ENCODE measurements at regions not wholly inside any gene's neighbourhood (a gene's known extent, or its start where the extent isn't known, plus 50 kb on each side); places are given as distances from the start of the nearest gene placed in this dataset.

DNA sequence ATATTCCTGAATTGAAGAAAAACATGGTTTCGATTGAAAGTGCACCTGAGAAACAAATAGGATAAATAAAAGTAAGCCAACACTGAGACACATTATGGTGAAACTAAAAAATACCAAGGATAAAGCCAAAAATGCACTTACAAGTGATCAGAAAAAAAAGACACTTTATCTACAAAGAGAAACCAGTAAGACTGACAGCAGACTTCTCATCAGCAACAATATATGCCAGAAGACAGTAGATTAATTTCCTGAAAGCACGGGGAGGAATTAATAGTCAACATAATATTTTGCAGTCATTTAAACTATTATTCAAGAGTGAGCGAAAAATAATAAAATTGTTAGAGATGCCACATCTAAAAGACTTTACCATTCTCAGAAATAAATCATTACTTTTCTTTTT is 172.7 kb upstream of the MAST4 start:
- TF ChIP-seq, protein P1, sequence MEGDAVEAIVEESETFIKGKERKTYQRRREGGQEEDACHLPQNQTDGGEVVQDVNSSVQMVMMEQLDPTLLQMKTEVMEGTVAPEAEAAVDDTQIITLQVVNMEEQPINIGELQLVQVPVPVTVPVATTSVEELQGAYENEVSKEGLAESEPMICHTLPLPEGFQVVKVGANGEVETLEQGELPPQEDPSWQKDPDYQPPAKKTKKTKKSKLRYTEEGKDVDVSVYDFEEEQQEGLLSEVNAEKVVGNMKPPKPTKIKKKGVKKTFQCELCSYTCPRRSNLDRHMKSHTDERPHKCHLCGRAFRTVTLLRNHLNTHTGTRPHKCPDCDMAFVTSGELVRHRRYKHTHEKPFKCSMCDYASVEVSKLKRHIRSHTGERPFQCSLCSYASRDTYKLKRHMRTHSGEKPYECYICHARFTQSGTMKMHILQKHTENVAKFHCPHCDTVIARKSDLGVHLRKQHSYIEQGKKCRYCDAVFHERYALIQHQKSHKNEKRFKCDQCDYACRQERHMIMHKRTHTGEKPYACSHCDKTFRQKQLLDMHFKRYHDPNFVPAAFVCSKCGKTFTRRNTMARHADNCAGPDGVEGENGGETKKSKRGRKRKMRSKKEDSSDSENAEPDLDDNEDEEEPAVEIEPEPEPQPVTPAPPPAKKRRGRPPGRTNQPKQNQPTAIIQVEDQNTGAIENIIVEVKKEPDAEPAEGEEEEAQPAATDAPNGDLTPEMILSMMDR (conservative IDR thresholded peaks at IDR 0.05): no peak
- no peaks in the 10 kb centered on the region for H3K4me1 ChIP-seq (ENCODE audit: insufficient read depth, low read length)

More for the DNA sequence above, 172.7 kb upstream of the MAST4 start:
- H4K91ac ChIP-seq (ENCODE audit: insufficient read length, low read depth, low read length): no peak overlapping the region
- no peak overlapping the region for H3K56ac ChIP-seq (ENCODE audit: insufficient read length, low read depth, low read length)
- no peak overlapping the region for H3K23ac ChIP-seq (ENCODE audit: insufficient read length, low read depth, low read length)
- no peaks in the 10 kb centered on the region for H3K4me1 Mint-ChIP-seq
- H3K27me3 Mint-ChIP-seq (ENCODE audit: low read depth): peaks cover under 1% of the 10 kb centered on the region; the same call in 1 of the 2 replicates
- H2BK5ac ChIP-seq (ENCODE audit: insufficient read length, low read length): no peak overlapping the region
- no peak overlapping the region for H3K18ac ChIP-seq (ENCODE audit: insufficient read length, low read depth, low read length)
- H3K9me3 Mint-ChIP-seq: peaks cover 4 to 11% of the 10 kb centered on the region in 2 experiments; a peak in 3 of 5 replicates
- H3K79me1 ChIP-seq (ENCODE audit: insufficient read depth, low read depth, low read length, poor library complexity, severe bottlenecking): no peaks in the 10 kb centered on the region
- H3K9me3 ChIP-seq (ENCODE audit: control insufficient read depth, low read depth, low read length): no peaks in the 10 kb centered on the region
- no CpG with 5 or more reads among the region's 3 CpGs for WGBS (ENCODE audit: extremely low coverage, insufficient read length, low lambda C conversion rate)
- H3K9ac ChIP-seq (ENCODE audit: extremely low read depth, insufficient read length, low read length): no peak overlapping the region
- no peak overlapping the region for H3K4me2 ChIP-seq (ENCODE audit: insufficient read depth, insufficient read length, low read length)
- no peak for DNase-seq
- no peak overlapping the region for H3K4ac ChIP-seq (ENCODE audit: low read depth, low read length)
- no peak overlapping the region for H2BK20ac ChIP-seq (ENCODE audit: low read depth, low read length, poor library complexity, severe bottlenecking)
- H4K8ac ChIP-seq (replicated peaks; ENCODE audit: insufficient read length, low read depth, low read length): no peak overlapping the region
- H3K36me3 Mint-ChIP-seq (ENCODE audit: insufficient read depth in 1 of 3, low read depth in 3 of 3): peaks cover 0 to 12% (median 1%) of the 10 kb centered on the region in 3 experiments; a peak in 2 of 7 replicates
- H2AK5ac ChIP-seq (ENCODE audit: insufficient read length, low read length): no peak overlapping the region
- H3K27ac Mint-ChIP-seq: no peak overlapping the region
- H3K27ac ChIP-seq (ENCODE audit: insufficient read length, low read depth, low read length): no peak overlapping the region
- H4K5ac ChIP-seq (ENCODE audit: insufficient read length, low read depth, low read length): no peak overlapping the region
- H3K23me2 ChIP-seq (ENCODE audit: insufficient read length, low read depth, low read length, poor library complexity, severe bottlenecking): no peaks in the 10 kb centered on the region
- H2AFZ ChIP-seq (ENCODE audit: low read length): no peak overlapping the region
- H3T11ph ChIP-seq (ENCODE audit: low read length): no peak overlapping the region
- H3K79me2 ChIP-seq (ENCODE audit: insufficient read depth, low read length): no peaks in the 10 kb centered on the region
- H2BK12ac ChIP-seq (ENCODE audit: insufficient read length, low read depth, low read length): no peak overlapping the region
- H2BK15ac ChIP-seq (ENCODE audit: low read depth, low read length): no peak overlapping the region
- no peaks in the 10 kb centered on the region for H3K27me3 ChIP-seq (ENCODE audit: insufficient read depth, low read length)
- no peak overlapping the region for H2BK120ac ChIP-seq (ENCODE audit: low read depth, low read length, poor library complexity, severe bottlenecking)
- no peak overlapping the region for H3K14ac ChIP-seq (ENCODE audit: insufficient read depth, low read length)
- no peaks in the 10 kb centered on the region for H4K20me1 ChIP-seq (ENCODE audit: control insufficient read depth, insufficient read depth, insufficient read length)
- H3K4me3 Mint-ChIP-seq: no peak overlapping the region

All from H9 (cell line).